ENCODE measurements at regions not wholly inside any gene's neighbourhood (a gene's known extent, or its start where the extent isn't known, plus 50 kb on each side); places are given as distances from the start of the nearest gene placed in this dataset.

- DNase-seq (ENCODE audit: low read depth, low spot score) (no peak), ATAC-seq (no peak)
- BruUV-seq (replicated peaks): no TSS peak
- POLR2A ChIA-PET: no interaction called here
- CTCF ChIA-PET: no interaction called here
- H3K4me1 ChIP-seq (ENCODE audit: control insufficient read depth, insufficient read depth, low read length): no peaks in the 10 kb centered on the region
- H3K9me3 ChIP-seq (ENCODE audit: control insufficient read depth, insufficient read depth, low read depth, low read length): no peaks in the 10 kb centered on the region
- H3K36me3 ChIP-seq (ENCODE audit: control insufficient read depth, insufficient read depth, low read length): no peaks in the 10 kb centered on the region
- no peak overlapping the region for H3K27ac ChIP-seq (ENCODE audit: low read length)
- H3K27me3 ChIP-seq (ENCODE audit: control insufficient read depth, insufficient read depth, low read length): no peaks in the 10 kb centered on the region
- H3K4me3 ChIP-seq (ENCODE audit: low read depth in 2 of 2, low read length in 2 of 2): no peak overlapping the region
- in situ Hi-C loops (cut with HindIII; ENCODE audit: low pct_unique_long_range_greater_than_20kb, low sequenced_read_pairs): no loop called here
- intact Hi-C loops (cut with micrococcal nuclease; ENCODE audit: unreplicated experiment): no loop called here
- TF ChIP-seq REST (IDR thresholded peaks at IDR 0.05; ENCODE audit: insufficient read depth in 1 of 2, low read depth in 2 of 2, low read length in 1 of 2) (no peak), TCF7L2 (IDR thresholded peaks at IDR 0.05; ENCODE audit: low read depth, low read length) (no peak), SIN3A (IDR thresholded peaks at IDR 0.05; ENCODE audit: borderline replicate concordance, insufficient read depth, low read depth, low read length) (no peak), CTCF (IDR thresholded peaks at IDR 0.05) (no peak), POLR2AphosphoS5 (IDR thresholded peaks at IDR 0.05; ENCODE audit: low read depth, low read length) (no peak)
Observed at GRCh38 chr2:200184748-200185627, 121.5 kb upstream of the SPATS2L start.

GRCh38 chr2:200185628-200186000 lies 120.9 kb upstream of the SPATS2L start:
- intact Hi-C loops (cut with micrococcal nuclease; ENCODE audit: unreplicated experiment): no loop called here
- in situ Hi-C loops (cut with HindIII; ENCODE audit: low pct_unique_long_range_greater_than_20kb, low sequenced_read_pairs): no loop called here
- H3K36me3 ChIP-seq (ENCODE audit: control insufficient read depth, insufficient read depth, low read length): no peaks in the 10 kb centered on the region
- no peak for ATAC-seq
- CTCF ChIA-PET: no interaction called here
- H3K27me3 ChIP-seq (ENCODE audit: control insufficient read depth, insufficient read depth, low read length): no peaks in the 10 kb centered on the region
- no peaks in the 10 kb centered on the region for H3K4me1 ChIP-seq (ENCODE audit: control insufficient read depth, insufficient read depth, low read length)
- no peaks in the 10 kb centered on the region for H3K9me3 ChIP-seq (ENCODE audit: control insufficient read depth, insufficient read depth, low read depth, low read length)
- H3K4me3 ChIP-seq (ENCODE audit: low read depth in 2 of 2, low read length in 2 of 2): no peak overlapping the region
- POLR2A ChIA-PET: no interaction called here
- BruUV-seq (replicated peaks): no TSS peak
- DNase-seq (ENCODE audit: low read depth, low spot score): no peak
- no peak overlapping the region for H3K27ac ChIP-seq (ENCODE audit: low read length)
- TF ChIP-seq POLR2AphosphoS5 (IDR thresholded peaks at IDR 0.05; ENCODE audit: low read depth, low read length) (no peak), CTCF (IDR thresholded peaks at IDR 0.05) (no peak), TCF7L2 (IDR thresholded peaks at IDR 0.05; ENCODE audit: low read depth, low read length) (no peak), SIN3A (IDR thresholded peaks at IDR 0.05; ENCODE audit: borderline replicate concordance, insufficient read depth, low read depth, low read length) (no peak), REST (IDR thresholded peaks at IDR 0.05; ENCODE audit: insufficient read depth in 1 of 2, low read depth in 2 of 2, low read length in 1 of 2) (no peak)
